AG10803 (cell line): ENCODE measurements at regions not wholly inside any gene's neighbourhood (a gene's known extent, or its start where the extent isn't known, plus 50 kb on each side); places are given as distances from the start of the nearest gene placed in this dataset.
A peak's percentile ranks its signal among the peaks of the same experiment; 100 is the strongest.

Experiments
- DNase-seq: peaks from one replicate; pipeline ENCODE4 v3.0.0; 2010; ENCODE audit warnings: low read depth
- H3K4me3 ChIP-seq: 2 replicates; pipeline ENCODE4 v1.5.1; 2011; ENCODE audit warnings: mild to moderate bottlenecking, low read length, control low read depth
- CTCF ChIP-seq: conservative IDR thresholded peaks from 2 replicates; pipeline ENCODE4 v1.5.1; 2011; ENCODE audit warnings: mild to moderate bottlenecking, low read length, control low read depth, inconsistent platforms

- no peak for DNase-seq
- TF ChIP-seq CTCF: no peak
- H3K4me3 ChIP-seq: no peak overlapping the region
Observed at GRCh38 chr16:73277071-73277470, 229.1 kb upstream of the ZFHX3 start.

GRCh38 chr16:73275448-73275847 lies 227.5 kb upstream of the ZFHX3 start:
- no peak overlapping the region for H3K4me3 ChIP-seq
- TF ChIP-seq CTCF: no peak
- DNase-seq: no peak

- DNase-seq: no peak
- TF ChIP-seq CTCF: no peak
- no peak overlapping the region for H3K4me3 ChIP-seq
Observed at GRCh38 chr16:73275024-73275423, 227.1 kb upstream of the ZFHX3 start.

- no peak overlapping the region for H3K4me3 ChIP-seq
- no peak for DNase-seq
- no peak for TF ChIP-seq CTCF
Observed at GRCh38 chr16:73274140-73274539, 226.2 kb upstream of the ZFHX3 start.

- TF ChIP-seq CTCF: peak; percentile 39
- peak; percentile 3 for DNase-seq
- no peak overlapping the region for H3K4me3 ChIP-seq
Observed at GRCh38 chr16:73268366-73268993, 220.6 kb upstream of the ZFHX3 start.

- TF ChIP-seq CTCF: no peak
- no peak for DNase-seq
Observed at GRCh38 chr16:73265935-73266334, 218.0 kb upstream of the ZFHX3 start.

GRCh38 chr16:73265124-73265837 lies 217.4 kb upstream of the ZFHX3 start:
- H3K4me3 ChIP-seq: no peak overlapping the region
- no peak for DNase-seq
- TF ChIP-seq CTCF: no peak

More at GRCh38 chr16:73265935-73266334, 218.0 kb upstream of the ZFHX3 start:
- no peak overlapping the region for H3K4me3 ChIP-seq
